Head of caudate nucleus (tissue), 42 donors: ENCODE measurements at regions not wholly inside any gene's neighbourhood (a gene's known extent, or its start where the extent isn't known, plus 50 kb on each side); places are given as distances from the start of the nearest gene placed in this dataset.
"Not testable (repeated sequence)": the region's sequence is repeated elsewhere in the genome, so short reads cannot be mapped to it uniquely, and the experiment has no call there.

ENCODE experiments used
- DNase-seq, 42 donors: peaks; one replicate each; pipeline versions ENCODE4 v3.0.0 to v3.0.0-alpha.2; 2020 to 2021; ENCODE audit warnings: mixed read lengths in 7 of 42
- intact Hi-C: fragments of 100-400 bp; cut with DNase I; formaldehyde crosslinking; loops from one replicate; pipeline ENCODE4 v1.15.0; 2022

DNA sequence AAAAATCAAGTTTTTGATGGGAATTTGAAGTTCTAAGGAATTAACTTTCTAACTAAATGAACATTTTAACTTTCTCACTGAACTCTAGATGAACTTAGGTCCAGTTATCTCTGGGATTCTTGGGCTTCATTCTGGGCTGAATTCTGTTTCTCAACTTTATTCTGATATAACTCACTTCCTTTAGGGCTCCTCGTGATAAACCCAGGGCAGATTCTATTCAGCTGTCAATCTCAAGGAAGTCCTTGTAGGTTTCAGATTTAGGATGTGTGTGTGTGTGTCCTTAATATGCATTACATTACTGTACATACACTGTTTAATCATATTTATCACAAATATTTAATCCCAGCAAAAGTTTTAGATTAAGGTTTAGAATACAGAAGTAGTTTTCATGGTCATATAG is 344.3 kb downstream of the GATA3 start:
- DNase-seq = no peak
- intact Hi-C loops = no loop called here

GRCh38 chr10:8400151-8400550 is 345.7 kb downstream of the GATA3 start:
- intact Hi-C loops = no loop called here
- DNase-seq = no peak

DNA sequence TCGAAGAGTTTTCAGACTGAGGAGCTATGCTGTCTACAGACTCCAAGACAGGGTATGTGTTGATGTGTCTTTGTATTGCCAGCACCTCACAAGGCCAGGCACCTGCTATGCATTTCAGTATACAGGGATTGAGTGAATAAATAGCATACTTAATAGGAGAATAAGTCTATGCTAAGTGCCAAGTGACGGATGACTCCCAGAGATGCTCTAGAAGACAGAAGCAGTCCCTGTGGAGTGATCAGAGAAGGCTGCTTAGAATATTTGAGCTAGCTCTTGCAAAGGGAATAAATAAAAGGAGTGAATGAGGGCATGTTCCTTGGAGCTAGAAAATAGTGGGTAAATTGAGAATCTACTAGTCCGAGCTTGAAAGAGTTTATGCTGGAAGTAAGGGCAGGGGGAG is 346.4 kb downstream of the GATA3 start:
- DNase-seq = no peak
- intact Hi-C loops = no loop called here

GRCh38 chr10:8401531-8401930 is 347.0 kb downstream of the GATA3 start:
- no peak for DNase-seq
- intact Hi-C loops = no loop called here

- intact Hi-C loops = no loop called here
Measured at GRCh38 chr10:8402576-8402975, 348.1 kb downstream of the GATA3 start.

GRCh38 chr10:8403711-8404371 is 349.4 kb downstream of the GATA3 start:
- DNase-seq = no peak
- intact Hi-C loops = no loop called here

More at GRCh38 chr10:8402576-8402975, 348.1 kb downstream of the GATA3 start:
- DNase-seq = no peak

GRCh38 chr10:8404721-8405120 is 350.2 kb downstream of the GATA3 start:
- no peak for DNase-seq
- intact Hi-C loops = no loop called here

GRCh38 chr10:8405596-8405995 is 351.1 kb downstream of the GATA3 start:
- intact Hi-C loops = no loop called here
- no peak for DNase-seq

GRCh38 chr10:8407501-8408021 is 353.1 kb downstream of the GATA3 start:
- DNase-seq = no peak
- intact Hi-C loops = no loop called here

- intact Hi-C loops = no loop called here
Measured at GRCh38 chr10:8410506-8410905, 356.0 kb downstream of the GATA3 start.

DNA sequence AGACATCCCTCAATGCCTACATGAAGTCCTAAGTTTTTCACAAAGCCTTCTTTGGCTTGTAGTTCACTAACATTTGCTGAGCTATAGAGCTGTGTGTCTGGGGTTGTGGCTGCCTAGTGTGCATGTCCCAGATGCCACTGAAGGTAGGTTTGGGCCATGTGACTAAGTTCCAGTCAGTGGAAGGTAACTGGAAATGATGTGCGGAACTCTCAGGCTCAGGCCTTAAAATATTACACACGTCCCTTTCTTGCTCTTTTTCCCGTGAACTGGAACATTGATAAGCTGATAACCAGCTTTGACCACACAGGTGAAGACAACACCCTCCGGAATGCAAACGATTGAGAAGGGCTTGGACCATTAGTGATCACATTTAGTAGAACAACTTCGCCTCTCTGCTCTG is 358.1 kb downstream of the GATA3 start:
- no peak for DNase-seq
- intact Hi-C loops = no loop called here

More at GRCh38 chr10:8410506-8410905, 356.0 kb downstream of the GATA3 start:
- DNase-seq = no peak

DNA sequence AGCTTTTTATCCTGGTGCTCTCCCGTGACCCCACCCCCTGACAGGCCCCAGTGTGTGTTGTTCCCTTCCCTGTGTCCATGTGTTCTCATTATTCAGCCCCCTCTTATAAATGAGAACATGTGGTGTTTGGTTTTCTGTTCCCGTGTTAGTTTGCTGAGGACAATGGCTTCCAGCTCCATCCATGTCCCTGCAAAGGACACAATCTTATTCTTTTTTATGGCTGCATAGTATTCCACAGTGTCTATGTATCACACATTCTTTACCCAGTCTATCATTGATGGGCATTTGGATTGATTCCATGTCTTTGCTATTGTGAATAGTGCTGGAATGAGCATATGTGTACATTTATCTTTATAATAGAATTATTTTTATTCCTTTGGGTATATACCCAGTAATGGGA is 360.5 kb downstream of the GATA3 start:
- DNase-seq, intact Hi-C loops: not testable (repeated sequence)

DNA sequence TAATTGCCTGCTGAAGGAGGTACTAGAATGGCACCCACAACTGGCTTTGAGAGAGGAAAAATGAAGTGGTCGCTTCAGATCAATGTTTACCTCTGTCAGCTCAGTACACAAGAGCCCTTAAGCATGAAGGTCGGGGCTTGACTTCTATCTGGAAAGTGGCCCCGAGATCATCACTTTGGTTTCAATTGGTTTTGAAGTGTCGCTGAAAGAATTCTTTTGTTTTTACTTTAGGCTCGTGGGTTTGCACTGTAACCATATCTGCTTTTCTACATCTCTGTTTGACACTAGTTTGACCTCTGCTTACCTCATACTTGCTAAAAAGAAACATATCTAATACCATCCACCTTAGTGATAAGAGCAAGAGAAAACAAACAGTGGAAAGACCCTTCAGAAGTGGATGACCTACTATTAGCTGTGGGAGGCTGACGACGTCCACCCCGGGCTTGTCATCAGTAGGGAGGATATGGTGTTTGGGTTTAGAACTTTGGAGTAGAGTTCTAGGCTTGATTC is 361.8 kb downstream of the GATA3 start:
- intact Hi-C loops = no loop called here
- DNase-seq = no peak

DNA sequence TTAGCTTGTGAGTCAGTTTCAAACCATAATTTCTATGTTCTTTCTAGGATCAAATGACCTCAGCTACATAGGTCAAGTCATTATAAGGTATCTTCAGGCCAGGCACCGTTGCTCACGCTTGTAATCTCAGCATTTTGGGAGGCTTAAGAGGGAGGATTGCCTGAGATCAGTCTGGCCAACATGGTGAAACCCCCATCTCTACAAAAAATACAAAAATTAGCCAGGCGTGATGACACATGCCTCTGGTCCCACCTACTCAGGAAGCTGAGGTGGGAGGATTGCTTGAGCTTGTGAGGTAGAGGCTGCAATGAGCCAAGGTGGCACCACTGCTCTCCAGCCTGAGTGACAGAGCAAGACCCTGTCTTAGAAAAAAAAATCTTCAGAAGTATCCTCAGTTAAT is 362.3 kb downstream of the GATA3 start:
- DNase-seq = no peak
- intact Hi-C loops = no loop called here

GRCh38 chr10:8417631-8418030 is 363.1 kb downstream of the GATA3 start:
- no peak for DNase-seq
- intact Hi-C loops = no loop called here

DNA sequence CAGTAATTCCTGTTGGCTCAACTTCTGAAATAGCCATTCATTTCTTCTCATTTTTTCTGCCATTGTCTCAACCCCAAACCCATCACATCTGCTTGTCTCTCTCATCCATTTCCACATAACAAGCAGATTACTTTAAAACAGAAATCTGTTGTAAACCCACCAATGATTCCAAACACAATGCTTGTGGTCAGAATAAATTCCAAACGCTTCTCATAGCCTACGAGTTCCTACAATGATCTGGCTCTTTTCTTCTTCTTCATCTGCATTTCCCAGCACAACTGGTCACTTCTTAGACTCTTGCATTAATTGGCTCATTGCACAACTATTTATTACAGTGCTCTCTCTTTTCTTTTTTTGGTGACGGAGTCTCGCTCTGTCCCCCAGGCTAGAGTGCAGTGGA is 364.1 kb downstream of the GATA3 start:
- intact Hi-C loops = no loop called here
- DNase-seq = no peak

DNA sequence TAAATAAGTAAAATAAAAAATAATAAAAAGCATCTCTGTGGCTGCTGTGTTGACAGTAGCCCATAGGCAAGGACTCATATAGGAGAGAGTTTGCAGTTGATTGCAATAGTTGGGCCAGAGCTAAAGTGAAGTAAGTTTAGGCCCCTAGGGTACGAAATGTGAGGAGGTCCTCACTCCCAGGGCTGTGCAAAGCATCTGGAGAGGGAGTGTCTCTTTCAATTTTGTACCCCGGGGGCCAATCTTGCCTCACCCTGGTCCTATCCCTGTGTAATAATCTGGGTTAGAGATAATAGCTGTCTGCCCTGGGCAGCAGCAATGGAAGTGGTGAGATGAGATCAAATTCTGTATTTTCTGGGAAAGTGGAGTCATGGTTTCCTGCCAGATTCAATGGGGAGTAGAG is 365.7 kb downstream of the GATA3 start:
- intact Hi-C loops = no loop called here
- DNase-seq = no peak

- intact Hi-C loops = no loop called here
- no peak for DNase-seq
Measured at GRCh38 chr10:8424555-8425211, 370.2 kb downstream of the GATA3 start.

DNA sequence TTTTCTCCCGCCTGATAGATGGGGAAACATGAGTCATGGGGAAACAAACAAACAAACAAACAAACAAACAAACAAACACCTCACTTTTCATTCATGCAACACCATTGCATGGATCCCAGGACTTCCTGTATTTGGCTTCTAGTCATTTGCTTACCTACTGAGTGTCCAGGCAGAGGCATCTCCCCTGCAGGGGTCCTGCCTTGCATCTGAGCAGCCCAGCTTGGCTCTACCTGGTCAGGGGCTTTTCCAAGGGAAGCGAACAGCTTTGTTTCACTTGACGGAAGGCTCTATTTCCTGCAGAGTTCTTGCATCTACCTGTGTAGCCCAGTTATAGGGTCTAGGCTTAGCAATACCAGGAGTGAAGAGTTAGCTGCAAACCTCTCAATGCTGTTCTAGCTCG is 374.2 kb downstream of the GATA3 start:
- DNase-seq = no peak
- intact Hi-C loops = no loop called here

GRCh38 chr10:8430321-8430720 is 375.8 kb downstream of the GATA3 start:
- DNase-seq = no peak
- intact Hi-C loops = no loop called here

DNA sequence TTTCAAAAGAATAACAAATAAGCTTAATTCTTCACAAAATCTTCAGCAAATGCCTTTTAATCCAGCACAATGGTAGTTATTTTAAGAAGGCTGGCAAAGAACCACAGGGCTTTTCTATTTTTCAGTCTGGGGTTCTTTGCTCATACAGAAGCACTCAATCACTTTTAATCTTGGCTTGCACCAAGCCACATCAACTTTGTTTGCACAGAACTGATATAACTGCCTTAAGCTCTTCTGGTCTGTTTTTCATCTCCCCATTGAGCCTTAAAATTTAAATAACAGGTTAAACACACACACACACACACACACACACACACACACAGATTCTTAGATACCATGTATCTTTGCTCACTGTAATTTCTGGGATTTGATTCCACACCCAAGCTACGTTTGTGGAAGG is 377.0 kb downstream of the GATA3 start:
- intact Hi-C loops = no loop called here
- DNase-seq = no peak
